ENCODE measurements at regions not wholly inside any gene's neighbourhood (a gene's known extent, or its start where the extent isn't known, plus 50 kb on each side); places are given as distances from the start of the nearest gene placed in this dataset.

DNA sequence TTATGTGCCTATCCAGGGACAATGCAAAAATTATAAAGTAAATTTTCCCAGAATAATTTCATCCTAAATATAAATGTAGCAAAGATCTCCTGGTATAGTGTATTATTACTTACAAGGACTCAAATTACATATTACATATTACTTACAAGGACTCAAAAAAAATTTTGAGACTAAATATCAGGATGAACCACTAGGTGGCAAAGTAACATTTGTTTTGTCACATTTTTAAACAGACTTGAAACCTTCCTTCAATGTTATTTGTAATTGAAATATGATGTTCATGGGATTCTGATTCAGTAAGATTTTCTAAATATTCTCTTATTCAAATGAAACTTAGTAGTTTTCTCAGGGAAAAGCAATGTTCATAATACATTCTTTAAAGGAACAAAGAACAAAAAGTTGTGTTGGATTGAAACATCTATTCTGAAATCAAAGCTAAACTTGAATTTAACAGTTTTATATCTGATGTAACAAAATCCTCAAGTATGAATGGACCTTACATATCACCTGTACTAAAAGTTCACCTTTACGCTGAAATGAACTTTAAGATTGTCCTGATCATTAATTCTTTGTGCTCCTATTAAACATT lies 74.3 kb upstream of the GNAI1 start:
- Histone ChIP-seq H3K4me1 (replicated peaks; ENCODE audit: insufficient read depth) (no peaks in the 10 kb centered on the region), H3K4me2 (no peak overlapping the region), H3K9me3 (ENCODE audit: insufficient read depth, low read depth) (peaks cover 16% of the 10 kb centered on the region; the same call in 1 of the 2 replicates), H3K27me3 (ENCODE audit: insufficient read depth, low read depth) (no peaks in the 10 kb centered on the region), H3K9me2 (ENCODE audit: insufficient read depth) (no peaks in the 10 kb centered on the region), H2AFZ (no peak overlapping the region), H4K20me1 (ENCODE audit: insufficient read depth) (no peaks in the 10 kb centered on the region), H3K36me3 (ENCODE audit: low read depth) (no peaks in the 10 kb centered on the region), H3K27ac (no peak overlapping the region), H3K4me3 (no peak overlapping the region), H3F3A (ENCODE audit: insufficient read depth, low read depth) (no peaks in the 10 kb centered on the region; the same call in 1 of the 2 replicates), H3K79me2 (ENCODE audit: low read depth) (no peaks in the 10 kb centered on the region)
- TF ChIP-seq, protein P1, sequence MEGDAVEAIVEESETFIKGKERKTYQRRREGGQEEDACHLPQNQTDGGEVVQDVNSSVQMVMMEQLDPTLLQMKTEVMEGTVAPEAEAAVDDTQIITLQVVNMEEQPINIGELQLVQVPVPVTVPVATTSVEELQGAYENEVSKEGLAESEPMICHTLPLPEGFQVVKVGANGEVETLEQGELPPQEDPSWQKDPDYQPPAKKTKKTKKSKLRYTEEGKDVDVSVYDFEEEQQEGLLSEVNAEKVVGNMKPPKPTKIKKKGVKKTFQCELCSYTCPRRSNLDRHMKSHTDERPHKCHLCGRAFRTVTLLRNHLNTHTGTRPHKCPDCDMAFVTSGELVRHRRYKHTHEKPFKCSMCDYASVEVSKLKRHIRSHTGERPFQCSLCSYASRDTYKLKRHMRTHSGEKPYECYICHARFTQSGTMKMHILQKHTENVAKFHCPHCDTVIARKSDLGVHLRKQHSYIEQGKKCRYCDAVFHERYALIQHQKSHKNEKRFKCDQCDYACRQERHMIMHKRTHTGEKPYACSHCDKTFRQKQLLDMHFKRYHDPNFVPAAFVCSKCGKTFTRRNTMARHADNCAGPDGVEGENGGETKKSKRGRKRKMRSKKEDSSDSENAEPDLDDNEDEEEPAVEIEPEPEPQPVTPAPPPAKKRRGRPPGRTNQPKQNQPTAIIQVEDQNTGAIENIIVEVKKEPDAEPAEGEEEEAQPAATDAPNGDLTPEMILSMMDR (conservative IDR thresholded peaks at IDR 0.05), result peak; percentile 88
- no peak for TF ChIP-seq EZH2 (IDR thresholded peaks at IDR 0.05; ENCODE audit: low read depth)
- DNase-seq, result peak in 1 of 2 experiments; percentile 58
- ChIA-PET POLR2A (ENCODE audit: unreplicated experiment) (no interaction called here), CTCF (interaction anchor here (0.5 to 0.8 kb wide), 3 partner anchors 74 to 450 kb away, joined by 3 to 21 read pairs (median 5); no protein-coding TSS in a partner anchor)
- intact Hi-C loops (cut with micrococcal nuclease; ENCODE audit: unreplicated experiment), result loop anchor here (1.0 to 5.0 kb wide), 6 partner anchors 30 to 1410 kb away; partner anchors contain the start of gene GNAI1
- BruUV-seq (replicated peaks), result no TSS peak

DNA sequence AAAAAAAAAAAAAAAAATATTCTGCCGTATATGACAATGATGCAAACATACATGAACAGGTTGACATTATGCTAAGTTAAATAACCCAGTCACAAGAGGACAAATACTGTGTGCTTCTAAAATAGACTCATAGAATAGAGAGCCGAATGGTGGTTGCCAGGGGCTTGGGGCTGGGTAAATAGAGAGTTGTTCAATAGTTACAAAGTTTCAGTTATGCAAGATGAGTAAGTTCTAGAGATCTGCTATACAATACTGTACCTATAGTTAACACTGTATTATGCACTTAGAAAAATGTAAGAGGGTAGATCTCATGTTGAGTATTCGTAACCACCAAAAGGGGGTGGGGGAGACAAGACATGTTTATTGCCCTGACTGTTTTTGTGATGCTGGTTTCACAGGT lies 77.1 kb upstream of the GNAI1 start:
- Histone ChIP-seq H3K79me2 (ENCODE audit: low read depth) (no peaks in the 10 kb centered on the region), H3K4me3 (no peak overlapping the region), H3K9me2 (ENCODE audit: insufficient read depth) (no peaks in the 10 kb centered on the region), H3K9me3 (ENCODE audit: insufficient read depth, low read depth) (peaks cover 14% of the 10 kb centered on the region; the same call in 1 of the 2 replicates), H3K4me2 (no peak overlapping the region), H3K36me3 (ENCODE audit: low read depth) (no peaks in the 10 kb centered on the region), H2AFZ (no peak overlapping the region), H3K27ac (no peak overlapping the region), H4K20me1 (ENCODE audit: insufficient read depth) (no peaks in the 10 kb centered on the region), H3F3A (ENCODE audit: insufficient read depth, low read depth) (no peaks in the 10 kb centered on the region; the same call in 1 of the 2 replicates), H3K4me1 (replicated peaks; ENCODE audit: insufficient read depth) (no peaks in the 10 kb centered on the region), H3K27me3 (ENCODE audit: insufficient read depth, low read depth) (no peaks in the 10 kb centered on the region)
- ChIA-PET CTCF (no interaction called here), POLR2A (ENCODE audit: unreplicated experiment) (no interaction called here)
- no peak for DNase-seq
- no peak for TF ChIP-seq EZH2 (IDR thresholded peaks at IDR 0.05; ENCODE audit: low read depth)
- TF ChIP-seq, protein P1 (conservative IDR thresholded peaks at IDR 0.05), result no peak
- intact Hi-C loops (cut with micrococcal nuclease; ENCODE audit: unreplicated experiment), result no loop called here
- BruUV-seq (replicated peaks), result no TSS peak

DNA sequence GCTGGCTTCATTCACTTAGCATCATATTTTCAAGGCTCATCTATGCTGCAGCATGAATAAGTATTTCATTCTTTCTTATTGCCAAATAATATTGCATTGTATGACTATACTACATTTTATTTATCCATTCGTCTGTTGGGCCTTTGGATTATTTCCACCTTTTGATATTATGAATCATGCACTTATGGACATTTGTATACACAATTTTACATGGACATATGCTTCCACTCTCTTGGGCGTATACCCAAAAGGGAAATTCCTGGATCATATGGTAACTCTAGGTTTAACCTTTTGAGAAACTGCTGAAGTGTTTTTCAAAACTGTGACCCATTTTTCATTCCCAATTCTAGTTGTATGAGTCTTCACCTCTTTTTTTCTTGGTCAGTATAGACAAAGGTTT lies 80.3 kb upstream of the GNAI1 start:
- no peak overlapping the region for H3K4me3 ChIP-seq
- BruUV-seq (replicated peaks), result no TSS peak
- H3F3A ChIP-seq (ENCODE audit: insufficient read depth, low read depth), result no peaks in the 10 kb centered on the region
- no peak overlapping the region for H3K4me2 ChIP-seq
- no peak for DNase-seq
- ChIA-PET CTCF (no interaction called here), POLR2A (ENCODE audit: unreplicated experiment) (no interaction called here)
- H2AFZ ChIP-seq, result no peak overlapping the region
- no peak overlapping the region for H3K27ac ChIP-seq
- H3K9me2 ChIP-seq (ENCODE audit: insufficient read depth), result no peaks in the 10 kb centered on the region
- H3K79me2 ChIP-seq (ENCODE audit: low read depth), result no peaks in the 10 kb centered on the region
- no peaks in the 10 kb centered on the region for H3K9me3 ChIP-seq (ENCODE audit: insufficient read depth, low read depth)
- no peaks in the 10 kb centered on the region for H4K20me1 ChIP-seq (ENCODE audit: insufficient read depth)
- intact Hi-C loops (cut with micrococcal nuclease; ENCODE audit: unreplicated experiment), result no loop called here
- no peaks in the 10 kb centered on the region for H3K27me3 ChIP-seq (ENCODE audit: insufficient read depth, low read depth)
- H3K4me1 ChIP-seq (replicated peaks; ENCODE audit: insufficient read depth), result no peaks in the 10 kb centered on the region
- no peaks in the 10 kb centered on the region for H3K36me3 ChIP-seq (ENCODE audit: low read depth)
- TF ChIP-seq EZH2 (IDR thresholded peaks at IDR 0.05; ENCODE audit: low read depth), result no peak
- TF ChIP-seq, protein P1 (conservative IDR thresholded peaks at IDR 0.05), result no peak
